GM18519 (cell line): ENCODE measurements at regions not wholly inside any gene's neighbourhood (a gene's known extent, or its start where the extent isn't known, plus 50 kb on each side); places are given as distances from the start of the nearest gene placed in this dataset.
"Not testable (repeated sequence)": the region's sequence is repeated elsewhere in the genome, so short reads cannot be mapped to it uniquely, and the experiment has no call there.

Experiments
- ATAC-seq: cut with Tn5 transposase; IDR thresholded peaks from one replicate; pipeline ENCODE4 v1.9.1; 2021; ENCODE audit warnings: mild to moderate bottlenecking, moderate library complexity; ENCODE audit not compliant: unreplicated experiment, low FRiP score

- ATAC-seq, result not testable (repeated sequence)
These were observed 140.9 kb upstream of the GOLGA6L4 start for GRCh38 chr15:84094720-84095119.

- not testable (repeated sequence) for ATAC-seq
These were observed 138.5 kb upstream of the GOLGA6L4 start for GRCh38 chr15:84097053-84097452.

- ATAC-seq, result no peak
These were observed 137.0 kb upstream of the GOLGA6L4 start for GRCh38 chr15:84098604-84099003.

GRCh38 chr15:84099181-84099580, 136.4 kb upstream of the GOLGA6L4 start:
- ATAC-seq, result no peak

- no peak for ATAC-seq
These were observed 132.2 kb upstream of the GOLGA6L4 start for GRCh38 chr15:84103345-84103744.

GRCh38 chr15:84104853-84105252, 130.7 kb upstream of the GOLGA6L4 start:
- no peak for ATAC-seq

GRCh38 chr15:84108728-84109127, 126.8 kb upstream of the GOLGA6L4 start:
- no peak for ATAC-seq

- no peak for ATAC-seq
These were observed 124.0 kb upstream of the GOLGA6L4 start for GRCh38 chr15:84111575-84111974.

GRCh38 chr15:84112025-84112424, 123.5 kb upstream of the GOLGA6L4 start:
- no peak for ATAC-seq

GRCh38 chr15:84113919-84114318, 121.7 kb upstream of the GOLGA6L4 start:
- no peak for ATAC-seq

- not testable (repeated sequence) for ATAC-seq
These were observed 120.9 kb upstream of the GOLGA6L4 start for GRCh38 chr15:84114680-84115079.

GRCh38 chr15:84119351-84119750, 116.2 kb upstream of the GOLGA6L4 start:
- not testable (repeated sequence) for ATAC-seq

- not testable (repeated sequence) for ATAC-seq
These were observed 114.7 kb upstream of the GOLGA6L4 start for GRCh38 chr15:84120903-84121302.

GRCh38 chr15:84128706-84129105, 106.9 kb upstream of the GOLGA6L4 start:
- not testable (repeated sequence) for ATAC-seq

- not testable (repeated sequence) for ATAC-seq
These were observed 105.3 kb upstream of the GOLGA6L4 start for GRCh38 chr15:84130098-84130831.

GRCh38 chr15:84135931-84136456, 99.6 kb upstream of the GOLGA6L4 start:
- not testable (repeated sequence) for ATAC-seq

GRCh38 chr15:84142888-84143337, 92.7 kb upstream of the GOLGA6L4 start:
- peak; percentile 92 for ATAC-seq

- peak; percentile 53 for ATAC-seq
These were observed 91.7 kb upstream of the GOLGA6L4 start for GRCh38 chr15:84143753-84144314.

GRCh38 chr15:84144946-84145345, 90.6 kb upstream of the GOLGA6L4 start:
- ATAC-seq, result not testable (repeated sequence)

GRCh38 chr15:84146299-84146698, 89.3 kb upstream of the GOLGA6L4 start:
- not testable (repeated sequence) for ATAC-seq

GRCh38 chr15:84147307-84147706, 88.3 kb upstream of the GOLGA6L4 start:
- not testable (repeated sequence) for ATAC-seq
